Keratinocyte (primary cell): ENCODE measurements at regions not wholly inside any gene's neighbourhood (a gene's known extent, or its start where the extent isn't known, plus 50 kb on each side); places are given as distances from the start of the nearest gene placed in this dataset.

ENCODE experiments used
- DNase-seq: peaks from one replicate; pipeline ENCODE4 v3.0.0-alpha.2; 2011; ENCODE audit warnings: low read depth, missing footprints, low spot score
- FAIRE-seq: peaks from 2 replicates; lab custom pipeline; 2011; peaks lifted over from hg19 to GRCh38; lab: Jason Lieb, UNC
- H2AFZ ChIP-seq: 2 replicates; pipeline ENCODE4 v1.6.0; 2012; ENCODE audit warnings: low read length, control low read depth, inconsistent platforms; ENCODE audit not compliant: control insufficient read depth
- H3K27ac ChIP-seq: 2 replicates; pipeline ENCODE4 v1.5.1; 2011; ENCODE audit warnings: low read length; ENCODE audit not compliant: control insufficient read depth, insufficient read depth
- H3K27me3 ChIP-seq: 3 replicates; pipeline ENCODE4 v1.6.0; 2011; ENCODE audit warnings: low read length; ENCODE audit not compliant: control insufficient read depth, insufficient read depth; ENCODE audit errors: extremely low read depth
- H3K36me3 ChIP-seq, 2 experiments: 2 replicates in 1 of 2; 3 replicates in 1 of 2; pipeline ENCODE4 v1.5.1; 2011; ENCODE audit warnings: low read length in 2 of 2, mild to moderate bottlenecking in 1 of 2; ENCODE audit not compliant: control insufficient read depth in 2 of 2, insufficient read depth in 2 of 2; ENCODE audit errors: extremely low read depth in 1 of 2
- H3K4me1 ChIP-seq: 3 replicates; pipeline ENCODE4 v1.5.1; 2011; ENCODE audit warnings: low read length; ENCODE audit not compliant: control insufficient read depth, insufficient read depth; ENCODE audit errors: extremely low read depth
- H3K4me2 ChIP-seq: 3 replicates; pipeline ENCODE4 v1.6.0; 2011; ENCODE audit warnings: low read depth, low read length; ENCODE audit not compliant: control insufficient read depth, insufficient read depth; ENCODE audit errors: extremely low read depth
- H3K4me3 ChIP-seq, 3 experiments: fragments of 200-600 bp in 1 of 3; sonication (generic) in 1 of 3; 2 replicates in 2 of 3; 3 replicates in 1 of 3; pipeline ENCODE4 v1.5.1; 2011 to 2016; ENCODE audit warnings: low read length in 3 of 3, mild to moderate bottlenecking in 3 of 3, control low read depth in 2 of 3, inconsistent platforms in 1 of 3, low read depth in 1 of 3, mixed read lengths in 1 of 3, mixed run types in 1 of 3, moderate library complexity in 1 of 3; ENCODE audit not compliant: control insufficient read depth in 2 of 3, insufficient read depth in 2 of 3; ENCODE audit errors: extremely low read depth in 1 of 3
- H3K79me2 ChIP-seq: 2 replicates; pipeline ENCODE4 v1.6.0; 2012; ENCODE audit warnings: low read length; ENCODE audit not compliant: control insufficient read depth, insufficient read depth
- H3K9ac ChIP-seq: 3 replicates; pipeline ENCODE4 v1.6.0; 2011; ENCODE audit warnings: low read length; ENCODE audit not compliant: control insufficient read depth, insufficient read depth; ENCODE audit errors: extremely low read depth
- H3K9me1 ChIP-seq: 3 replicates; pipeline ENCODE4 v1.6.0; 2011; ENCODE audit warnings: low read length; ENCODE audit not compliant: control insufficient read depth, insufficient read depth; ENCODE audit errors: extremely low read depth
- H3K9me3 ChIP-seq: 2 replicates; pipeline ENCODE4 v1.5.1; 2012; ENCODE audit warnings: low read depth, low read length; ENCODE audit not compliant: control insufficient read depth
- H4K20me1 ChIP-seq: 3 replicates; pipeline ENCODE4 v1.6.0; 2011; ENCODE audit warnings: low read length; ENCODE audit not compliant: control insufficient read depth, insufficient read depth; ENCODE audit errors: extremely low read depth
- EZH2 ChIP-seq: IDR thresholded peaks from one replicate; pipeline ENCODE4 v1.6.1; 2012; ENCODE audit warnings: inconsistent platforms, mild to moderate bottlenecking, low read length, moderate library complexity
- dilution Hi-C: fragments of 300-500 bp; cut with MboI; formaldehyde crosslinking; loops from one replicate; pipeline ENCODE4 v1.7.0; 2020; ENCODE audit warnings: low sequenced_read_pairs; ENCODE audit not compliant: extremely low pct_ligation_motif_present
- TF ChIP-seq, protein P1 (sequence below), 3 experiments: IDR thresholded peaks in 1 of 3; conservative IDR thresholded peaks in 1 of 3; optimal IDR thresholded peaks in 1 of 3; 2 replicates in 2 of 3; 3 replicates in 1 of 3; pipeline versions ENCODE3 to v1.5.1; 2011; ENCODE audit warnings: low read length in 3 of 3, mild to moderate bottlenecking in 3 of 3, moderate library complexity in 2 of 3, control low read depth in 1 of 3, inconsistent platforms in 1 of 3; ENCODE audit not compliant: insufficient read depth in 2 of 3; ENCODE audit errors: extremely low read depth in 1 of 3

DNA sequence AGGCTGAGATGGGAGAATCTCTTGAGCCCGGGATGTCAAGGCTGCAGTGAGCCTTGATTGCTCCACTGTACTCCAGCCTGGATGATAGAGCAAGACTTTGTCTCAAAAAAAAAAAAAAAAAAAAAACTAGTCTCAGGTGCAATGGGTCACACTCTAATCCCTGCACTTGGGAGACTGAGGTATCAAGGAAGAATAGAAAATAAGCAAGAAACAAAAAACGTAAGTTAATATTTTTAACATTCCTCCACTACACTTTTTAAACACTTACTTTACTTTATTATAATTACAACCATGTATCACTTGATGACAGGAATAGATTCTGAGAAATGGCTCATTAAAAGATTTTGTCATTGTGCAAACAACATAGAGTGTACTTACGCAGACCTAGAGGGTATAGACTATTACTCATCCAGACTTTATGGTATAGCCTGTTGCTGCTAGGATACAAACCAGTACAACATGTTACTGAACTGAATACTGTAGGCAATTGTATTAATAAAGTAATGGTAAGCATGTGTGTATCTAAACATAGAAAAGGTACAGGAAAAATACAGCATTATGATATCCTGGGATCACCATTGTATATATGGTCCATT lies 1244.1 kb upstream of the ADGRL4 start:
- H3K4me1 ChIP-seq: no peaks in the 10 kb centered on the region
- H3K9me3 ChIP-seq: no peaks in the 10 kb centered on the region
- H2AFZ ChIP-seq: no peak overlapping the region
- DNase-seq: no peak
- H3K9me1 ChIP-seq: no peaks in the 10 kb centered on the region
- no peaks in the 10 kb centered on the region for H4K20me1 ChIP-seq
- H3K27ac ChIP-seq: no peak overlapping the region
- no peak for TF ChIP-seq EZH2
- TF ChIP-seq, protein P1, sequence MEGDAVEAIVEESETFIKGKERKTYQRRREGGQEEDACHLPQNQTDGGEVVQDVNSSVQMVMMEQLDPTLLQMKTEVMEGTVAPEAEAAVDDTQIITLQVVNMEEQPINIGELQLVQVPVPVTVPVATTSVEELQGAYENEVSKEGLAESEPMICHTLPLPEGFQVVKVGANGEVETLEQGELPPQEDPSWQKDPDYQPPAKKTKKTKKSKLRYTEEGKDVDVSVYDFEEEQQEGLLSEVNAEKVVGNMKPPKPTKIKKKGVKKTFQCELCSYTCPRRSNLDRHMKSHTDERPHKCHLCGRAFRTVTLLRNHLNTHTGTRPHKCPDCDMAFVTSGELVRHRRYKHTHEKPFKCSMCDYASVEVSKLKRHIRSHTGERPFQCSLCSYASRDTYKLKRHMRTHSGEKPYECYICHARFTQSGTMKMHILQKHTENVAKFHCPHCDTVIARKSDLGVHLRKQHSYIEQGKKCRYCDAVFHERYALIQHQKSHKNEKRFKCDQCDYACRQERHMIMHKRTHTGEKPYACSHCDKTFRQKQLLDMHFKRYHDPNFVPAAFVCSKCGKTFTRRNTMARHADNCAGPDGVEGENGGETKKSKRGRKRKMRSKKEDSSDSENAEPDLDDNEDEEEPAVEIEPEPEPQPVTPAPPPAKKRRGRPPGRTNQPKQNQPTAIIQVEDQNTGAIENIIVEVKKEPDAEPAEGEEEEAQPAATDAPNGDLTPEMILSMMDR (optimal IDR thresholded peaks at IDR 0.05 in 1 of 3, IDR thresholded peaks at IDR 0.05 in 1 of 3, conservative IDR thresholded peaks at IDR 0.05 in 1 of 3; ENCODE audit: extremely low read depth in 1 of 3, insufficient read depth in 2 of 3, low read length in 3 of 3): no peak
- FAIRE-seq: no peak
- dilution Hi-C loops: no loop called here
- no peaks in the 10 kb centered on the region for H3K36me3 ChIP-seq
- no peak overlapping the region for H3K4me2 ChIP-seq
- no peaks in the 10 kb centered on the region for H3K27me3 ChIP-seq
- no peaks in the 10 kb centered on the region for H3K79me2 ChIP-seq
- H3K9ac ChIP-seq: no peak overlapping the region
- H3K4me3 ChIP-seq: no peak overlapping the region

DNA sequence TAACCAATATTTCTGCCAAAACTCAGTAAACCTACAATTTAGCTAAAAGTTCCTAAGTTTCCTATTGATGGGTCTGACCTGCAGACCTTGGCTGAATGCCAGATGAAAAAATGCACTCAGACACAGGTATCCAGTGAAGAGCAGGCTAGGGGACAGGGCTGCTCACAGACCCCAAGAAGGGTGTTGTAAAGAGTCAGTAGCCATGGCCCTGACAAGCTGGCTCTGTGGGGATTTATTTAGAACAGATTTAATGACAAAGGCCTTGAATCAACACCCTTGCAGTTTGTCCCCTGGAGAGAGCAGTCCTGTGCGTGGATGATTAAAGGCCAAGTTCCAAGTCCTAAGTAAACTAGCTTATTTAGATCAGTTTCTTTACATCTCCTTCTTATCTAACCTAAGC lies 1243.2 kb upstream of the ADGRL4 start:
- Histone ChIP-seq H3K4me1 (no peaks in the 10 kb centered on the region), H3K4me3 (no peak overlapping the region), H3K9me3 (no peaks in the 10 kb centered on the region), H3K79me2 (no peaks in the 10 kb centered on the region), H3K27me3 (no peaks in the 10 kb centered on the region), H2AFZ (no peak overlapping the region), H3K4me2 (no peak overlapping the region), H3K27ac (no peak overlapping the region), H4K20me1 (no peaks in the 10 kb centered on the region), H3K36me3 (no peaks in the 10 kb centered on the region), H3K9ac (no peak overlapping the region), H3K9me1 (no peaks in the 10 kb centered on the region)
- TF ChIP-seq, protein P1 (optimal IDR thresholded peaks at IDR 0.05 in 1 of 3, IDR thresholded peaks at IDR 0.05 in 1 of 3, conservative IDR thresholded peaks at IDR 0.05 in 1 of 3; ENCODE audit: extremely low read depth in 1 of 3, insufficient read depth in 2 of 3, low read length in 3 of 3): no peak
- no peak for TF ChIP-seq EZH2
- dilution Hi-C loops: no loop called here
- FAIRE-seq (no peak), DNase-seq (no peak)
